GM12878 (cell line): ENCODE measurements at regions not wholly inside any gene's neighbourhood (a gene's known extent, or its start where the extent isn't known, plus 50 kb on each side); places are given as distances from the start of the nearest gene placed in this dataset.

ENCODE experiments used
- BACH1 ChIP-seq: fragments of 450-650 bp; IDR thresholded peaks from 2 replicates; pipeline ENCODE4 v1.6.1; 2017; ENCODE audit warnings: mild to moderate bottlenecking, borderline replicate concordance
- EP300 ChIP-seq, 2 experiments: fragments of 150-350 bp in 1 of 2; IDR thresholded peaks; 2 replicates each; pipeline ENCODE4 v1.6.1; 2011 to 2012; ENCODE audit warnings: low read depth in 2 of 2, low read length in 2 of 2, borderline replicate concordance in 1 of 2, improper control_type of control experiment in 1 of 2, inconsistent platforms in 1 of 2; ENCODE audit not compliant: control insufficient read depth in 1 of 2
- HDAC6 ChIP-seq: fragments of 200-600 bp; sonication (generic); IDR thresholded peaks from one replicate; pipeline ENCODE4 v1.8.0; 2017; ENCODE audit warnings: antibody characterized with exemption; ENCODE audit not compliant: unreplicated experiment
- MYC ChIP-seq: IDR thresholded peaks from 2 replicates; pipeline ENCODE4 v1.6.1; 2011; ENCODE audit warnings: mild to moderate bottlenecking, low read length, moderate library complexity, inconsistent platforms; ENCODE audit not compliant: insufficient read depth, insufficient replicate concordance, insufficient read length, severe bottlenecking
- POLR2A ChIP-seq: IDR thresholded peaks from 2 replicates; pipeline ENCODE4 v1.6.1; 2011; ENCODE audit warnings: low read depth, mild to moderate bottlenecking, low read length
- RAD21 ChIP-seq: IDR thresholded peaks from 2 replicates; pipeline ENCODE4 v1.6.1; 2011; ENCODE audit warnings: mild to moderate bottlenecking, low read depth, low read length, moderate library complexity; ENCODE audit not compliant: insufficient read depth
- REST ChIP-seq: IDR thresholded peaks from 2 replicates; pipeline ENCODE4 v1.6.1; 2012; ENCODE audit warnings: mild to moderate bottlenecking, low read depth, low read length
- SIN3A ChIP-seq: IDR thresholded peaks from 2 replicates; pipeline ENCODE4 v1.6.1; 2012; ENCODE audit warnings: low read depth, low read length, improper control_type of control experiment
- SPI1 ChIP-seq: IDR thresholded peaks from 2 replicates; pipeline ENCODE4 v1.6.1; 2011; ENCODE audit warnings: low read depth, mild to moderate bottlenecking, low read length, moderate library complexity, borderline replicate concordance; ENCODE audit not compliant: insufficient read depth
- TAF1 ChIP-seq: IDR thresholded peaks from 2 replicates; pipeline ENCODE4 v1.6.1; 2011; ENCODE audit warnings: mild to moderate bottlenecking, low read depth, low read length, borderline replicate concordance
- TARDBP ChIP-seq: IDR thresholded peaks from 2 replicates; pipeline ENCODE4 v1.6.1; 2016; ENCODE audit warnings: borderline replicate concordance

- TF ChIP-seq TARDBP: no peak
- no peak for TF ChIP-seq BACH1
- TF ChIP-seq TAF1: no peak
- TF ChIP-seq HDAC6: no peak
- TF ChIP-seq MYC: no peak
- TF ChIP-seq REST: no peak
- no peak for TF ChIP-seq EP300 (IDR thresholded peaks at IDR 0.05; ENCODE audit: borderline replicate concordance in 1 of 2, control insufficient read depth in 1 of 2, low read depth in 2 of 2, low read length in 2 of 2)
- TF ChIP-seq SPI1: no peak
- TF ChIP-seq SIN3A: no peak
- no peak for TF ChIP-seq RAD21
- no peak for TF ChIP-seq POLR2A
Measured at GRCh38 chr20:39619271-39619785, 657.2 kb downstream of the DHX35 start.
